WTC11 (cell line): ENCODE measurements at regions not wholly inside any gene's neighbourhood (a gene's known extent, or its start where the extent isn't known, plus 50 kb on each side); places are given as distances from the start of the nearest gene placed in this dataset.
"Not testable (repeated sequence)": the region's sequence is repeated elsewhere in the genome, so short reads cannot be mapped to it uniquely, and the experiment has no call there.

Experiments
- ATAC-seq: fragments of 200-7000 bp; cut with Tn5 transposase; 2 replicates; pipeline ENCODE4 v1.10.0; 2021; ENCODE audit warnings: mild to moderate bottlenecking, moderate library complexity
- CTCF ChIA-PET: fragments of 300-600 bp; sonication (Branson Sonifier 250); formaldehyde crosslinking; loops from one replicate; lab custom pipeline; 2021; ENCODE audit warnings: antibody characterized with exemption; lab: Charles Lee
- POLR2A ChIA-PET: fragments of 350-600 bp; sonication (Branson Sonifier 250); formaldehyde crosslinking; loops from one replicate; lab custom pipeline; 2021; ENCODE audit warnings: antibody characterized with exemption; lab: Charles Lee
- DNase-seq: peaks from one replicate; pipeline ENCODE4 v3.0.0; 2021; ENCODE audit warnings: low spot score
- H3K27ac Mint-ChIP-seq: 2 replicates; pipeline ENCODE4 v1.8.0; 2021; ENCODE audit warnings: mixed read lengths
- H3K27me3 Mint-ChIP-seq: 2 replicates; pipeline ENCODE4 v1.8.0; 2021; ENCODE audit warnings: low read depth, mild to moderate bottlenecking, moderate library complexity, mixed read lengths
- H3K36me3 Mint-ChIP-seq: 2 replicates; pipeline ENCODE4 v1.8.0; 2021; ENCODE audit warnings: mixed read lengths
- H3K4me1 Mint-ChIP-seq: 2 replicates; pipeline ENCODE4 v1.8.0; 2022; ENCODE audit warnings: mixed read lengths
- H3K4me3 Mint-ChIP-seq: 2 replicates; pipeline ENCODE4 v1.8.0; 2021; ENCODE audit warnings: mild to moderate bottlenecking, moderate library complexity, mixed read lengths
- H3K9me3 Mint-ChIP-seq: 2 replicates; pipeline ENCODE4 v1.8.0; 2021; ENCODE audit warnings: mixed read lengths
- AR ChIP-seq: fragments of 250-450 bp; sonication (Bioruptor Pico); IDR thresholded peaks from 2 replicates; pipeline ENCODE4 v1.9.0; 2021; ENCODE audit warnings: mild to moderate bottlenecking
- CDX4 ChIP-seq: fragments of 250-450 bp; sonication (Bioruptor Pico); IDR thresholded peaks from 2 replicates; pipeline ENCODE4 v1.9.0; 2021; ENCODE audit warnings: moderate library complexity, mild to moderate bottlenecking, inconsistent platforms, borderline replicate concordance
- CREB1 ChIP-seq: sonication (generic); formaldehyde crosslinking; IDR thresholded peaks from 2 replicates; pipeline ENCODE4 v1.8.0; 2023; ENCODE audit warnings: mild to moderate bottlenecking, missing genetic modification reagents
- EMX1 ChIP-seq: fragments of 250-450 bp; sonication (Bioruptor Pico); IDR thresholded peaks from 2 replicates; pipeline ENCODE4 v1.8.0; 2021; ENCODE audit warnings: mild to moderate bottlenecking
- ESRRA ChIP-seq: sonication (generic); formaldehyde crosslinking; IDR thresholded peaks from 2 replicates; pipeline ENCODE4 v1.8.1; 2022; ENCODE audit warnings: mild to moderate bottlenecking, missing genetic modification reagents, borderline replicate concordance
- ETV6 ChIP-seq: sonication (generic); formaldehyde crosslinking; IDR thresholded peaks from 2 replicates; pipeline ENCODE4 v1.8.1; 2022; ENCODE audit warnings: mild to moderate bottlenecking, missing genetic modification reagents
- FOXK1 ChIP-seq: sonication (generic); formaldehyde crosslinking; IDR thresholded peaks from 2 replicates; pipeline ENCODE4 v1.8.0; 2022; ENCODE audit warnings: mild to moderate bottlenecking, moderate library complexity, missing genetic modification reagents
- JAZF1 ChIP-seq: fragments of 250-450 bp; sonication (Bioruptor Pico); IDR thresholded peaks from 2 replicates; pipeline ENCODE4 v1.9.0; 2021; ENCODE audit warnings: moderate library complexity, mild to moderate bottlenecking, inconsistent platforms
- JUN ChIP-seq: sonication (generic); formaldehyde crosslinking; IDR thresholded peaks from 2 replicates; pipeline ENCODE4 v1.8.0; 2023; ENCODE audit warnings: mild to moderate bottlenecking, missing genetic modification reagents
- MAX ChIP-seq: sonication (generic); formaldehyde crosslinking; IDR thresholded peaks from 2 replicates; pipeline ENCODE4 v1.8.0; 2022; ENCODE audit warnings: mild to moderate bottlenecking, missing genetic modification reagents
- MXD4 ChIP-seq: fragments of 250-450 bp; sonication (Bioruptor Pico); IDR thresholded peaks from 2 replicates; pipeline ENCODE4 v1.8.0; 2021; ENCODE audit warnings: mild to moderate bottlenecking, moderate library complexity, borderline replicate concordance
- NR2C2 ChIP-seq: sonication (generic); formaldehyde crosslinking; IDR thresholded peaks from 2 replicates; pipeline ENCODE4 v1.8.0; 2022; ENCODE audit warnings: mild to moderate bottlenecking, missing genetic modification reagents
- PREB ChIP-seq: sonication (generic); formaldehyde crosslinking; IDR thresholded peaks from 2 replicates; pipeline ENCODE4 v1.8.1; 2022; ENCODE audit warnings: mild to moderate bottlenecking, missing genetic modification reagents, moderate library complexity, borderline replicate concordance
- SOX15 ChIP-seq: fragments of 250-450 bp; sonication (Bioruptor Pico); IDR thresholded peaks from 2 replicates; pipeline ENCODE4 v1.9.0; 2021; ENCODE audit warnings: mild to moderate bottlenecking
- USF1 ChIP-seq: sonication (generic); formaldehyde crosslinking; IDR thresholded peaks from 2 replicates; pipeline ENCODE4 v1.8.0; 2022; ENCODE audit warnings: mild to moderate bottlenecking, missing genetic modification reagents
- ZMAT4 ChIP-seq: fragments of 250-450 bp; sonication (Bioruptor Pico); IDR thresholded peaks from 2 replicates; pipeline ENCODE4 v1.9.0; 2021; ENCODE audit warnings: mild to moderate bottlenecking
- ZNF121 ChIP-seq: sonication (generic); formaldehyde crosslinking; IDR thresholded peaks from 2 replicates; pipeline ENCODE4 v1.8.0; 2023; ENCODE audit warnings: missing genetic modification reagents
- ZNF138 ChIP-seq: sonication (generic); formaldehyde crosslinking; conservative IDR thresholded peaks from 2 replicates; pipeline ENCODE4 v1.8.1; 2022; ENCODE audit warnings: mild to moderate bottlenecking, moderate library complexity, missing genetic modification reagents
- ZNF219 ChIP-seq: sonication (generic); formaldehyde crosslinking; IDR thresholded peaks from 2 replicates; pipeline ENCODE4 v1.8.0; 2023; ENCODE audit warnings: missing genetic modification reagents, mild to moderate bottlenecking, borderline replicate concordance
- ZNF416 ChIP-seq: fragments of 250-450 bp; sonication (Bioruptor Pico); IDR thresholded peaks from 2 replicates; pipeline ENCODE4 v1.9.0; 2021; ENCODE audit warnings: mild to moderate bottlenecking, inconsistent platforms
- ZNF671 ChIP-seq: fragments of 250-450 bp; sonication (Bioruptor Pico); IDR thresholded peaks from 2 replicates; pipeline ENCODE4 v1.8.0; 2021; ENCODE audit warnings: mild to moderate bottlenecking

GRCh38 chr1:30525971-30526651 is 197.3 kb downstream of the MATN1 start (continued):
- no peak for TF ChIP-seq JAZF1 (CRISPR knock-in tag)
- no peak for TF ChIP-seq ZMAT4 (CRISPR knock-in tag)
- TF ChIP-seq EMX1 (CRISPR knock-in tag), result no peak
- no peak for TF ChIP-seq MAX
- no peak for TF ChIP-seq PREB (CRISPR knock-in tag)
- TF ChIP-seq ZNF121 (CRISPR knock-in tag), result no peak
- no peak for TF ChIP-seq CDX4 (CRISPR knock-in tag)
- no peak for TF ChIP-seq SOX15 (CRISPR knock-in tag)

- no peak overlapping the region for H3K27ac Mint-ChIP-seq
- no peaks in the 10 kb centered on the region; the same call in 1 of the 2 replicates for H3K27me3 Mint-ChIP-seq
- no peak for ATAC-seq
- no peaks in the 10 kb centered on the region for H3K36me3 Mint-ChIP-seq
- TF ChIP-seq ZNF219 (CRISPR knock-in tag), result no peak
- TF ChIP-seq CREB1, result no peak
- no peak overlapping the region for H3K4me3 Mint-ChIP-seq
- peaks cover 9% of the 10 kb centered on the region for H3K4me1 Mint-ChIP-seq
- ChIA-PET POLR2A (no interaction called here), CTCF (no interaction called here)
- no peak for DNase-seq
- no peaks in the 10 kb centered on the region for H3K9me3 Mint-ChIP-seq
These were observed 197.8 kb downstream of the MATN1 start for GRCh38 chr1:30525631-30525970.

- ATAC-seq (no peak), DNase-seq (no peak)
- no peaks in the 10 kb centered on the region for H3K36me3 Mint-ChIP-seq
- POLR2A ChIA-PET, result no interaction called here
- no peaks in the 10 kb centered on the region; the same call in 1 of the 2 replicates for H3K27me3 Mint-ChIP-seq
- peaks cover 9% of the 10 kb centered on the region for H3K4me1 Mint-ChIP-seq
- H3K27ac Mint-ChIP-seq, result no peak overlapping the region
- no peak overlapping the region for H3K4me3 Mint-ChIP-seq
- no peaks in the 10 kb centered on the region for H3K9me3 Mint-ChIP-seq
- no peak for TF ChIP-seq MXD4 (CRISPR knock-in tag)
- no peak for TF ChIP-seq ZNF416 (CRISPR knock-in tag)
- TF ChIP-seq EMX1 (CRISPR knock-in tag), result no peak
- no peak for TF ChIP-seq ZMAT4 (CRISPR knock-in tag)
- TF ChIP-seq USF1 (CRISPR knock-in tag), result no peak
- TF ChIP-seq ESRRA (CRISPR knock-in tag), result no peak
- no peak for TF ChIP-seq ETV6 (CRISPR knock-in tag)
- TF ChIP-seq ZNF138 (CRISPR knock-in tag), result no peak
- TF ChIP-seq CREB1, result no peak
- no peak for TF ChIP-seq NR2C2 (CRISPR knock-in tag)
- no peak for TF ChIP-seq AR (CRISPR knock-in tag)
- no peak for TF ChIP-seq ZNF671
- no peak for TF ChIP-seq FOXK1
- TF ChIP-seq JUN (CRISPR knock-in tag), result no peak
- CTCF ChIA-PET, result no interaction called here
These were observed 198.4 kb downstream of the MATN1 start for GRCh38 chr1:30524840-30525617.

- H3K27ac Mint-ChIP-seq, POLR2A ChIA-PET, H3K36me3 Mint-ChIP-seq, ATAC-seq, H3K27me3 Mint-ChIP-seq, H3K9me3 Mint-ChIP-seq, DNase-seq, H3K4me3 Mint-ChIP-seq, H3K4me1 Mint-ChIP-seq: not testable (repeated sequence)
- CTCF ChIA-PET, result interaction anchor here (0.9 to 1.3 kb wide), 2 partner anchors 144 to 184 kb away, joined by 4 read pairs; no protein-coding TSS in a partner anchor
These were observed 199.3 kb downstream of the MATN1 start for GRCh38 chr1:30524025-30524555.
